DMS 273 treated with DMSO at 0.1 percent for 48 hours (cell line): ENCODE measurements at regions not wholly inside any gene's neighbourhood (a gene's known extent, or its start where the extent isn't known, plus 50 kb on each side); places are given as distances from the start of the nearest gene placed in this dataset.

Experiments used
- DNase-seq: peaks from one replicate; lab custom pipeline; 2025; lab: John Stamatoyannopoulos, UW

DNA sequence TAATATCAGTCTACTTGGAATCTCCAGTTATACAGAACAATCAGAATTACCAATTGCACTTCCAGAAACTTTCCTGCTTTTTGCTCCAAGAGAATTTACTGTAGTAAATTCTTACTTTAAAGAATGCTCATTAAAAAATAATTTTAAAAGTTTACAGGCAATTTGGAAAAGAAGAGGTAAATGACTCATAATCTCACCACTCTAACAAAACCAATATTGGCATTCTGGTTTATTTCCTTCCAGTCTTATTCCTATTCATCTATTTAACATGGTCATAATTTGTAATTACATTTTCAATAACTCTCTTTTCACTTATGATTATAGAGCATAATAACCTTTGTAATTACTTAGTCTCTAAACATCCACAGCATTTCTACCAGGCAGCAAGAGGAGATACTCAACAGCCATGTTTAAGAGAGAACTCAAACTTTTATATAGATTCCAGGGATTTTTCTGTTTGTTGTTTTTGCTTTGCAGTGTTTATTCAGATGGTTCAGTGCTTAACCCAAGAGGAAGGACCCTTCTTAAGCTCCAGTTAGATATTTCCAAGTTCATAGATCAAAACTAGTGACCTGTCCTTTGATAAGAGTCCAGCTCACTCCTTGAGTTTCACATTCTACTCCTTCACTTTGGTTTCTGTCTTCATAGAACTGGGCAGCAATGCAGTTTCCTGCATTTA lies 464.7 kb downstream of the TXNL1 start:
- no peak for DNase-seq

DNA sequence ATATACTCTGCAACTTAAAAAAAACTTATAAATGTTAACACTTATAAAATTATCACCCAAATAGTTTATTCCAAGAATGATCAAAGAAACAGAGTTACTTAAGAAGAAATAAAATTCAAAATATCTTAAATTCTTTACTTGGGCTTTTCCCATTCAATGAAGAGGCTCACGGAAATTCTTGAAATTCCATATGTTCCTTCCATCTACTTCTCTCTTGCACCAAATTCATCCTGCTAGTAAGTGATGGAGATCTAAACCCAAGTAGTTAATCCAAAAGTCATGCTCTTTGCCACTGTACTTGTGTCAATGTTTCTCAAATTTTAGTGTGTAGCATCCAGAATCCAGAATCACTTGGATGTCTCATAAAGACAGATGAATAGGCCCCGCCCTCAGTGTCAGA lies 465.9 kb downstream of the TXNL1 start:
- DNase-seq: no peak

DNA sequence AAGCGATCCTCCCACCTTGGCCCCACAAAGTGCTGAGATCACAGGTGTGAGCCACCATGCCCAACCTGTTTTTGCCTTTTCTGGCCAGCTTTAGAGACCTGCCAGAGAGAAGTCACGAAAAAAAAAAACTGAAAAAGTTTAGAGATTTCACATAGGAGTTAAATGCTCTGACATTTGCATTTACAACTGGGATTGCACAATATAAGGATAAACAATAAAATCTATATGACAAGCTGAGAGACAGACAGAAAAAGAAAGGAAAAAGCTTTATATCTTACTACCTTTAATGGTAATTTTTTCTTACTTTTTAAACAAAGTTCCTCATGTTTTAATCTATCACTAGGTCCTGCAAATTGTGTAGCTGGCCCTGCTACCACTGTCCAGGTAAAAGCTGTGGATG lies 466.5 kb downstream of the TXNL1 start:
- DNase-seq: no peak

DNA sequence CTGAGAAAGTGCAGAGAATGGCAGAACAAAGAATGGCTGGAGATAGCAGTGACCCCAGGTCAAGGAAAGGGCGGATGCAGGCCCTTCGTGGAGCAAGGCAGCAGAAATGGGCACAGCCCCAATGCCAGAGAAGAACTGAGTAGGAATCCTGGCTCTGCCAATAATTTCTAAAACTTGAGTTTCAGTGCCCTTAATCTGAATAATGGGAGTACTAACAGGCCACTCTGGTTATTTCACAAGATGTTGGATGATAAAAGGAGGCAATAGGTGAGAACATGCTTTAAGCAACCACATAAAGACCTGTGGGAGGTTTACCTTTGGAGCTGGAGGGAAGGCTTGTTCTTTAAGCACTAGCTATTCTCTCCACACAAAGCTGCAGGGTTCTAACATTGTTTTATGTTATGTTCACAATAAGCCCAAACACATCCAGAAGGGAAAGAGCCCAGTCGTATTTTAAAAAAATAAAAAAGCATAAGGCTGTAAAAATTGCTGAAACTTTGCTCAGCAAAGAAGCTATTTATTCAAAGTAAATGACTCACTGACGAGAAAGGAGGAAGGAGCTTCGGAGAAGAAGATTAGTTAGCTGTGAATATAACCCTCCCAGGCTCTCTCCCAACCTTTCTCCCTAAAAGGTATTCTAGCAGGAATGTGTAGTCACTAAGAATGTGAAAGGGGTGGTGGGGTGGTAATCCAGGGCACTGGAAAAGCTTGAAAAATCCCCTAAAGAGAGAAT lies 470.2 kb downstream of the TXNL1 start:
- DNase-seq: no peak

DNA sequence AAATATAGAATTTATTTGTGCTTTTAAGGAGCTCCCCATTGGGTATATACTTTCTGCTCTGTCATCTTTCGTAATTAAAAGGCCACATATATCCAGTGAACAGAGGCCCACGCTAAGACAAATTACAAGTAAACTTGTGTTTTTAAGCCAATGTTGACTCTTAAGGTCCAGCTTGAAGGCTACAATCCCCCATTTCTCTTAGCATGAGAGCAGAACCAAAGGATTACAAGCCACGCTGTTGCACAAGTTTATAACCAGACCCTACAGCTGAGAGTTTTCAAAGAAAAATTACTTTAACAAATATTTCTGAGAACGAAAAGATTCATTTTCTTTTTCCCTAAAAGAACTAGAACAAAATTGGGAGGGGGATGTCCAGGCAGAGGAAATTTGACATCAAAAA lies 471.0 kb downstream of the TXNL1 start:
- DNase-seq: no peak

DNA sequence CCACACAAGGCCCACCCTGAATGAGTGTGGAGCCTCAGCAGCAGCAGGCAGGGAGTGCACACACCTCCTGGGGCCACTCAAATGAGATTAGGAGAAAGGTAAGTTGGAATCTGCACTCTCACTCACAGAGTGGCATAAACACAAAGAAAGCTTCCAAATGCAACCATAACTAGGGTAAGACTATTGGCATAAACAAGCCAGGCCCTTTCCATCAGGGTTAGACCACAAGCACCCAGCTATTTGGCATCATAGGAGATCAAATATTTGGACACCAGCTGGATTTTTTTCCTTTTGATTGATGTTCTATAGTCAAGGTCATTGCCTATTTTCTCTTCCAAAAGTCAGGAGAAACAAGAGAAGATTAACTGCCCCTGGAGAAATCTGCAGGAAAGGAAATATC lies 471.5 kb downstream of the TXNL1 start:
- DNase-seq: no peak

DNA sequence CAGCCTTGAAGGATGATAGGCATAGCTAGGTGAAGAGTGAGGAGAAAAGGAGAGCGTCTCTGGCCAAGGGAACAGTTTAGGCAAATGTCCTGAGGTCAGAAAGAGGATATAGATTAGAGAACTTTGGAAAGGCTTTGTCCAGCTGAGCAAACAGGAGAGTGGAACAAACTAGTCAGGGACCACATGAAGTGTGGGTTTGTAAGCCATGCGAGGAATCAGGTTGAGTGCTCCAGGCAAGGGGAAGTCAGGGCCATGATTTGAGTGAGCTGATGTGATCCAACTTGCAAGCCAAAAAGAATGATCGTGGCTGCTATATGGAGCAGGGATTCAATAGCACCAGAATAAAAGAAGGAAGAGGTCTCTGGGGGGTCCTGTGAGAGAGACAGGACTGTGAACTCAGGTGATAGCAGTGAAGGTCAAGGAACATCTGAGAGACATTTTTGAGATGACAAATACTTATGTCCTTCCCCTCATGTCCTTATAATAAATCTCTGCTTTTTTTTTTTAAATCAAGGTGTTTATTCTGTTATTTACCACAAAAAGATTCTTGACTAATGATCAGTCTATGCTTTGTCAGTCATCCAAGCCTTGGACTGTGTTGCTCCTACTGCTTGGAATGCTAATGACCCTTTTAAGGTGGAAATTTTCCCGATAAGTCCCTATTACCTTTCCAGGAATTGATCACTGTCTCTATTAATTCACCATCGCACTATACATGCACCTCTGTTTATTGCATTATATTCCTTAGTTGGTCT lies 472.6 kb downstream of the TXNL1 start:
- no peak for DNase-seq

DNA sequence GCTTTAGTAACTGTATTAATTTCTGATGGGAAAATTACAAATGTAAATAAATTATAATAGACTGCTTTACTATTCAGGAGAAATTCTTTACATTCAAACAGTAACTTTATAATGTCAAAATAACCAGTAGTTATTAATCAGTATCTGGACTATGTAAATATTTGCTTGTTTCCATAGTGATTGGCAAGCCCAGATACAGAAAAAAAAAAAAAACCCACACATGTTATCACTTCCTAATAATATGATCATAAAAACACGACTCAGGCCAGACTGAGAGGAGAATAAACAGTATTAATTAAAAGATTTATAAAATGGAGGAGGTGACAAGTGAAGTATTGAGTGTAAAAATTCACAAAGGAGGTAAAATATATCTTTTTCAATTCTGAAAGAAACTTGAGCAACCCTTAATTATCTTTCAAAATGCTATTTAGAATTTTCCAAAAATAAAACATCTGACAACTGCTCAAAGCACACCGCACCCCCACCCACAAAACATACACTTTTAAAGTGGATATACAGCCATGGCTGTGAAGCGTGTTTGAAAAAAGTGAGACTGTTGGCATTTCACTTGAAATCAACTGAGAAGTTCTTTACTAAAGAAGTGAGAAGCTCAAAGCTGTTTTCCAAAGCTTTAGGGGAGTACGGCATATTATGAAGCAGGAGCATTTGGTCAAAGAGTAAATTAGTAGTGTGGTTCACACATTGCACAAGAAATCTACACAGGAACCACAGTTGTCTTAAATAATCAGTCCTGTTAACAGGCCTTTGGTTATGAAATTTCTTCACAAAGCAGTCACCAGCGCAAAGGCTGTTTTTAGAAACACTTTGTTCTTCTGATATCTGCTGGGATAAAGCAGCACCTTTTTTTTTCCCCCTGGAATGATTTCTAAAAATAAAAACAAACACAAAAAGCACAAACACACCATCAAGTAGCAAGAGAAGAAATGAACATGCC lies 475.8 kb downstream of the TXNL1 start:
- DNase-seq: no peak

DNA sequence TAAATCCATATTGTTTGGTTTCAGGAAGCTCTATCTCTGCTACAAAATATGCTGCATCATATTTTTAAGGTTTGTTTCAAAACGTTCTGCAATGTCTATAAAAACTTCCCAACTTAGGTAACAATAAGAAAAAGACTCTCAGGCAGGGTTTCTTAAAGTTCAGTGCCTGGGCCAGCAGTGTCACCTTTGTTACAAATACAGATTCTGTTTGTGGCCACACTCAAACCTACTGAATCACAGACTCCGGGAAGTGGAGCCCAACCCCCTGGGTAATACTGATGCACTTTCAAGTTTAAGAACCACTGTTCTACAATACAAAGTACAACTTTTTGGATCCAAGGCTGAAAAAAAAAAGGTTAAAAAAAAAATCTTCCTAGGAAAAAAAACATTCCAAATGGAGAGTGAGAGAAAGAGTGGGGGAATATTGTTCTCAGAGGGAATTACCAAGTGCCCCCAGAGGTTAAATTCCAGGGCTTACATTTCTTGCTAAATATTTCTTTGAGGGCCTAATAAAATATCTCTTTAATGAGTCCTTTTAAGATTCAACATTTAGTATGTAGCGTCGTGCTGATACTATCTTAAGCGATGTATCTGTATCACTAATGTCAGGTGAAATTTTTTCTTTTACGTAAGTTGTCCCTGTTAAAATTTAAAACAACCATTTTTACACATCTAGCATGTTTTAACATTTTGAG lies 476.7 kb downstream of the TXNL1 start:
- no peak for DNase-seq

DNA sequence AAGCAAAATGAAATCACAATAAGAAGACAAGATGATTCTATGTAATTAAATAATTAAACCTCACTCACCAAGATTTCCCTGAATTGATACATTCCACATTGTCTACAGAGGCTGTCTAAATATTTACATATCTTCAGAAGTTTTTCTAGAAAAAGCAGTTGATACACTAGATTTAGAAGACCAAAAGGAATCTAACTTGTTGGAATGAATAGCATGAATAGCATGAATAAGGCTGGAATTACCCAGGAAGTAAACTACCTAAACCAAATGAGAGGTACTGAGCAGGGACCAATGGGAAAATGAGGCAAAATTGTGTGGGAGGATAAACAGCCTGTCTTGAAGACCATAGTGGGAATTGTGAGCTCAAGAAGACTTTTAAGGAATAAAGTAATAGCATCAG lies 479.7 kb downstream of the TXNL1 start:
- DNase-seq: no peak

DNA sequence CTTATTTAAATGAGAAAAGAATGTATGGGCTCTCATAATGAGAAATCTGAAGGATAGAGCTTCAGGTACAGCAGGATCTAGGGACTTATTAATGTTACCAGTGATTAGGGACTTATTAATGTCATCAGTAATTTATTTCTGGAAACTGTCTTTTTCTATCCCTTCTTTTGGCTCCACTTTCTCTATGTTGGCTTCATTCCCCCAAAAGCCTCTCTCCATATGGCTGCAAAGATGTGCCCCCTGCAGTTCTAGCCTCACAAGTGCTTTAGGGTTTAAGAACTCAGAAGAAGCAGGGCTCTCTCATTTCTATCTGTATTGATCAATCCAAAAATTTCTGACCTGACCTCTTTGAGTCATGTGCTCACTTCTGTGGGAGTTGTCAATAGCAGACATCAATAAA lies 480.9 kb downstream of the TXNL1 start:
- no peak for DNase-seq

DNA sequence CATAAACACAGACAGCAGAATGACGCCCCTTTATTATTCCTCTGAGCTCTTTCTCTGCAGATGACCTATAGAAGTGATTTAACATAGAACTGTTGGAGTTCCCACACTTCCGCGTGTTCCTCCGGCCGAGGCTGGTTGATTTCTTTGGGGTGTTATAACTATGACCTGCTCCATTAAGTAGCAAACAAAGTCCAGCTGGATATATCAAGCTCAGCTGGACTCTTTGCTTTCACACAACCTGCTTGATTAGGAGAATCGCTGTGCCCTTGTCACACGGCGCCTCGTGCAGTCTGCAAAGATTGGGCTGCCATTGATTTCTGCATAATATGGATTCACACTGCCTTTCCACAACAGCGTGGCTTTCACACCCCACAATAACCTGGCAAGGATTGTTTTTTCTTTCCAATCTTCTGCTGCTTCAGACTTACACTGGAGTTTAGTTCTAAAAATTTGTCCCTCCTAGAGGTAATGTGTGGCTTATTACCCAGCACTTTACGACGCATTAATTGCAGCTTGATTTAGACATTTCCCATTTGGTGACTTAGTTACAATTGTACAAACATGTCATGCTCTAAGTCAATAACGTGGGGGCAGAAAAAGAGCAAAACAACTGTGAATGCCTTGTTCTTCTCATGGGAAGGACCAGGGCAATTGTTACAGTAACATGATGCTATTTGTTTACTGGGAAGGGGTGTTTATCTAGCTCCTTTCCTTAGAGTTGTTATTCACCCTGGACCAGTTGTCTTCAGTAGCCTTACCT lies 485.7 kb downstream of the TXNL1 start:
- DNase-seq: no peak

DNA sequence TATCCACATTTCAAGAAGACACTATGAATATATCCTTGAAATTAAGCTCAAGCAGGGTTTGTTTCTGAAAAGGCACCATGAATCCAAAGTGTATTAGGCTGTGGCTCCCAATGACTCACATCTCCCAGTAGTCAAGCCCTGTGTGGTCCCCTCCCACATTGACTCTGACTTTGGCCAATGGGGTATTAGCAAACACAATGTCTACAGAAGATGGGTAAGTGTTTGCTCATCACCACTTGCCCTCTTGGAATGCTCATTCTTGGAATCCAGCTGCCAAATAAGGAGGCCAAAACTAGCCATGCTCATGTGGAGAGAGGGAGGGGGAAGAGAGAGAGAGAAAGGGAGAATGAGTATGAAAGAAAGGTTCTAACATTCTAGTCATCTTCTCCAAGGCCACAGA lies 490.0 kb downstream of the TXNL1 start:
- DNase-seq: no peak

DNA sequence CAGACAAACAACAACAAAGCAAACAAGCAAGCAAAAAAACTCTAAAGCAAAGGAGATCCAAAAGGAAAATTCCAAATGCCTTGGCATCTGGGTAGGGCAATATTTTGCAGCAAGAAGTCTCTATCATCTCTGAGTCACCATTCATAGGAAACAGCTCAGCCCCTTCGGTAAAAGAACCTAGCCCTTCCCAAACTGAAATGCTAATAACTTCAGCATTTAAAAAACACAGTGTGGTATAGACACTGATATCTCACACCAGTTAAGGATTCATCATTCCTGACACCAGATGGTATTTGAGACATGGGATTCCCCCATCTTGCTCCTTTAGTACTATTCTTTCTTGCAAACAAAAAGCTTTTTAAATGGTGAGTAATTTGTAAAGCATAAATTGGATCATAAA lies 491.8 kb downstream of the TXNL1 start:
- no peak for DNase-seq

DNA sequence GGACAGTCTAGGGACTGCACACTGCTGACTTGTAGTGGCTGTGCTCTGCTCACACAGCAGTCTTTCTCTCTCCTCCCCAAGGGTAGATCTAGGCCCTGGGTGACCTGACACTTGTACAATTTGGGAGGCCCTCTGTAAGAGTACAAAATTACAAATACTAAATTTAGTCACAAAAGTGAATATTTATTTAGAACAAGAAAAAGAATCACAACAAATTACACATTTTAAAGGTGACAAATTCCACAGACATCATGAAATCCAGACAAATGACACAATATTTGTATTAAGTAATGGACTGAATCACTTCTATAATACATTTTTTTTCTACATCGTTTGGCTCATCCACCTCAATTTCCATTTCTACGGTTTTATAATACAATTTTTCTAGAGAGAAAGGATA lies 496.4 kb downstream of the TXNL1 start:
- DNase-seq: no peak

DNA sequence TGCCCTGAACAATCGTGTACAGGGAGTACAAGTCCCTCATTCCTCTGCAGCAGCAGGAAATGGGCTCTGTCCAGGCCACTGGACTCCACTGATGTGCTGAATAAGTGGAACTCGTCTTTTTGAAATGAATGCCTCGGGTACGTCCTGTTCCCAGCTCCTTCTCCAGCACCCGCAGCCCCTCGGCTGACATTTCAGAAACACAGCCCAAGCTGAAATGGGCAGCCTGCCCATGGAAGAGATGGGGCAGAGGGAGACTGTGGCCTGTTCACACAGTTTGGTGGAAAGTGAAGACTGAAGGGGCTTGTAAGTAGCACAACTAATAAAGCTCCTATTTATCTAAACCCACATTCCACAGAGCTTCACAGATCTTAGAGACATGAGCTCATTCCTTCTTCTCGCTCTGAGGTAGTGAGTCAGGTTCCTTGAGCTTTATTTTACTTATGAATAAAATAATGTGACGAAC lies 498.6 kb downstream of the TXNL1 start:
- DNase-seq: no peak

DNA sequence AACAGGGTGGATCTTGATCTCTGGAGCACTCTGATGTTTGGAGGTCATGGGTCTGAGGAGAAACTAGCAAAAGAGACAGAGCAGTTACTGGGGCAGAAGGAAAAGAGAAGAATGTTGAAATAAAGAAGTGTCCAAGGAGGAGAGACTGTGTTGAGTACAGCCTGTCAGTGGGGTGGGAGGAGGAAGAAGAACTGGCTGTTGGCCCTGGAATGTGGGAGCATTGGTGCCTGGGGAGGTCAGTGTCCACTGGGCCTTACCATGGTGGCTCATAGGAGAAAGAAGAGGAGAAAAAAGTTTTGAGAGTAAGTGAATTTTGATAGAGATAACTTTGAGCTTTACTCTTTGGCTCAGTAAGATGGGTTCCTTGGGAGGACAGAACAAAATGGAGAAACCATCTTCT lies 499.0 kb downstream of the TXNL1 start:
- DNase-seq: no peak

DNA sequence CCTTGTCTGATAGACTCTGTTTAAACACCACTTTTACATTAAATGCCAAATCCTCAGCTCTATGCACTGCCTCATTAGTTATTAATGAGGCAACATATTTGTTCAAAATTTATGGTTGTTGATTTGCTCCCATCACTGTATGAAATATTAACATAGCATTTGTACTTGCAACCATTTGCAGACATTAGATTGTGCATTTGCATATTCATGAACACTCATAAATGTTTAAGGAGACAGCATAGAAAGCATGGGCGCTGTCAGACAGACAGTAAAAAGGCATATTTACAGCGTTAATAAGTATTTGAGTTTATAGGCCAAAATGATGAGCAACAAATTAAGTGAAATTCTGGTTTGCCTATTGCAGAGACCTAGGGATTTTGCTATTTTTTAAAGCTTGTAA lies 502.3 kb downstream of the TXNL1 start:
- no peak for DNase-seq

DNA sequence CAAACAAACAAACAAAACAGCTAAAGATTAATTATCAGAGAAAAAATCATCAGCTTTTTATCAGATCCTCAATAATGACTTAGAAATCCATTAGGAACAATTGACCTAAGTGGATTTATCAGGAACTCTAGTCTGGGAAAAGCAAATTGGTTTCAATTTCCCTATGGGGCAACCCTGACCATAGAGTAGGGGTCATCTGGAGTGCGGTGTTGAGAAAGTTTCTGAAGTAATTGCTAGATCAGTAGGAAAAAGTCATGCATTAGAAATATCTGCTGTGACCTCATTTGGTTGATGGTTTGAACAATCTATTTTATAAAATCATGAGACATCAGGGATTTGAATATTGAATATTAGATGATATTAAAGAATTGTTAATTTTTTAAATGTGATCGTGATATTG lies 507.9 kb downstream of the TXNL1 start:
- DNase-seq: no peak

DNA sequence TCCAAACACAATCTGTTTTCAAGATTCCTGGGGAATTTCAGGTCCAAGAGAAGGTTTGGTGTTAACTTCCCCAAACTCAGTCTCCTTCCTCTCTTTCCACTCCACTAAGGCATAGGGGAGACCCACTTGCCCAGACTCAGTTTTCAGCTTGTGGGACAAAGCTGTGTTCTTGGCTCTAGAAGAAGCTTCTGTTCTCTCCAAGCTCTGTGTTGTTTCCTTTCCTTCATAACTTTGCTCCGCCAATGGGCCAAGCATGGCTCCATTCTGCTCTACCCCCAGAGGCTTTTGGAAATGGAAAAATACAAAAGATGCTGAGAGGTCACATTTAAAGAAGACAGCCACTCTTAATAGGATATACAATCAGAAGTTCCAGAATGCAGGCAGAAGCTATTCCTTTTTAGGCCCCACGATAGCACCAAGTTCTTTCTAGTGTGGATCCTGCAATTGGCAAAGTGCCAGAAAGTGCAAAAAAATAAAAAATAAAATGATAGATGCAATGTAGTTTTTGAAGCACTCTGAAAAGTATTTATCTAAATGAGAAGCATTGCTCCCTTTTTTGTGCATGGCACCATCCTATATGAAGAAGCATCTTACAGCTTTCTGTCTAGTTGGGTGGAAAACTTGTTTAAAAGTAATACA lies 510.1 kb downstream of the TXNL1 start:
- DNase-seq: no peak
